ENCODE measurements at regions not wholly inside any gene's neighbourhood (a gene's known extent, or its start where the extent isn't known, plus 50 kb on each side); places are given as distances from the start of the nearest gene placed in this dataset.
"Not testable (repeated sequence)": the region's sequence is repeated elsewhere in the genome, so short reads cannot be mapped to it uniquely, and the experiment has no call there.

- TF ChIP-seq, protein P1, sequence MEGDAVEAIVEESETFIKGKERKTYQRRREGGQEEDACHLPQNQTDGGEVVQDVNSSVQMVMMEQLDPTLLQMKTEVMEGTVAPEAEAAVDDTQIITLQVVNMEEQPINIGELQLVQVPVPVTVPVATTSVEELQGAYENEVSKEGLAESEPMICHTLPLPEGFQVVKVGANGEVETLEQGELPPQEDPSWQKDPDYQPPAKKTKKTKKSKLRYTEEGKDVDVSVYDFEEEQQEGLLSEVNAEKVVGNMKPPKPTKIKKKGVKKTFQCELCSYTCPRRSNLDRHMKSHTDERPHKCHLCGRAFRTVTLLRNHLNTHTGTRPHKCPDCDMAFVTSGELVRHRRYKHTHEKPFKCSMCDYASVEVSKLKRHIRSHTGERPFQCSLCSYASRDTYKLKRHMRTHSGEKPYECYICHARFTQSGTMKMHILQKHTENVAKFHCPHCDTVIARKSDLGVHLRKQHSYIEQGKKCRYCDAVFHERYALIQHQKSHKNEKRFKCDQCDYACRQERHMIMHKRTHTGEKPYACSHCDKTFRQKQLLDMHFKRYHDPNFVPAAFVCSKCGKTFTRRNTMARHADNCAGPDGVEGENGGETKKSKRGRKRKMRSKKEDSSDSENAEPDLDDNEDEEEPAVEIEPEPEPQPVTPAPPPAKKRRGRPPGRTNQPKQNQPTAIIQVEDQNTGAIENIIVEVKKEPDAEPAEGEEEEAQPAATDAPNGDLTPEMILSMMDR (IDR thresholded peaks at IDR 0.05; ENCODE audit: insufficient read depth, low read depth, low read length) = no peak
- H3K4me3 ChIP-seq (ENCODE audit: low read depth, low read length) = no peak overlapping the region
- DNase-seq (ENCODE audit: low read depth) = no peak
Observed at GRCh38 chr3:194879126-194879877, 193.6 kb downstream of the FAM43A start.

DNA sequence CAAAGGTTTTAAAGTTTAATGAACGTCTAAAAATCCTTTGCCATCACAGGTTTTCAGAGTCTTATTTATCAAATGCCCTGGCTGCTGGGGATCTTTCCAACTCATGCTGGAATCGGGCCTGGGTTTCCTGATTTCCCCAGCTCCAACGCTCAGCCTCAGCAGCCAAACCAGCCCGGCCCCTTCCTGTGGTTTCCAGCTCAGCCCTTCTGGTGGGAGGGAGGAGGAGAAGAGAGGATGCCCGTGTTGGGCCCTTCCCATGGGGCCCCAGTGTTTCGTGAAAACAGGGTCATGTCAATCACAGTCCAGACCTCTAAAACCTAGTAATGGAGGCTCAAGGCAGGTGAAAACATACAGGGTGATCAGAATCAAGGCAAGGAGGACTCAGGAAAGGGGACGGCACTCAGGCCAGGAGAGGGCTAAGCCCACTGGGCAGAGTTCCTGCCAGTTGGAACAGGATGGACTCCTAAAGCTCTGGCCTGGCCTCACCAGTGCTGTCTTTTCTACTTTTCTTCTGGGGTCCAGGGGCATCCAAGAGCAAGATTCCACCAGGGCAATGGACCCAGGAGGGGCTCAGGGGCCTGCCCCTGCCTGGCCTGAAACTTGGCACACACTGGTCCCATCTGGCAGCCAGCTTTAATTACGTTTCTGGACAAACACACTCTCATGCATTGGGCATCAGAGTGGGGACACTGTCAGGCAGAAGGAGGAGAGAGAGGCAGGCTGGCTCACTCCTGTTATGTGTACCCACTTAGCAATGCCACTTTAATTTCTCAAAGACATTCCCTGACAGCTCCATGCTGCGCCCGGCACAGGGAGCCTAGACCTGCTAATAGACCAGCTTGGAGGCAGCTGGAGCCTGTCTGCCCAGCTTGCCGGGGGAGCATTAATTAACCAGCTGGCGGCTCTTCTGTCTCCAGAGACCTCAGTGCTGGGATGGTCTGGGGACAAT, 194.6 kb downstream of the FAM43A start:
- TF ChIP-seq, protein P1 (IDR thresholded peaks at IDR 0.05; ENCODE audit: insufficient read depth, low read depth, low read length) = no peak
- no peak overlapping the region for H3K4me3 ChIP-seq (ENCODE audit: low read depth, low read length)
- peak; percentile 5 for DNase-seq (ENCODE audit: low read depth)

DNA sequence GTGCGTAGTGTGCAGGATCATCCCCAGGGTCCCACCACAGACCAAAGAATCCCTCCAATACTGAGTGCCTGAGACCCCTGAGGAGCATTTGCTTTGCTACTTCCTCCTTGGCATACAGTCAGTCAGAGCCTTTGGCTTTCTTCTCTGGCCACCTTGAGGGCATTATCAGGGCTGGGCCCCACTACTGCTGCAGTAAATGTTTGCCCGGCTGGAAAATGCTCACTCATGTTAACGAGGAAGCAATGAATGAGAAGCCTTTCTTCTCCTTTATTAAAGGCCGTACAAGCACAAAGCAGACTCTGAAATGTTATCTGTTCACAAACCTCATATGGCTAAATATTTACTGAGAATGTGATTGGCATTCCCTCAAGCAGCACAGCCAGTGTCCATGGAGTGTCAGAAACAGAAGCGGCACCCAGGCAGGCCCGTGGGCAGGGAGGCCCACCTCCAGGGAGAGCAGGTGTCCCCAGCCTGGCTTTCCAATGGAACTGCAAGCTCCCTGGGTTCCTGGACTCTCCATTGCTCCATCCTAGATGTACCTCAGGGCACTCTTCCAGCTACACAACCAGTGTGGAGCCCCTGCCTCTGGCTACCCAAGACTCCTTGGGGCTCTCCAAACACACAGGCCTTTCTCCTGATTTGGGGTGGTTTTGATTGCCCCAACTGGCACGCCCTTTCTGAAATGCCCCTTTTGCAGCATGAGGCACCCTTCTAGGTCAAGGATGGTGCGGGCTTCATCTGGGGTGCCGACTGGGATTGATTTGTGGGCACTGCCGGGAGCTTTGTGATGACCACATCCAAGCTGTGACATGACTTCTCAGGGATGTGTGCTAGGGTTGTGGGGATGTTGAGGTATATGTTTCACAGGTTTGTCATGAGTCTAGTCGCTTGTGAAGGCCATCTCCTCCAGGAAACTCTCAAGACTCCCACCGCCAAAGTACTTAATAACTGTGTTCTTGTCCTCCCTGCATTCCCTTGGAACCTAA, 195.6 kb downstream of the FAM43A start:
- no peak for DNase-seq (ENCODE audit: low read depth)
- H3K4me3 ChIP-seq (ENCODE audit: low read depth, low read length) = no peak overlapping the region
- TF ChIP-seq, protein P1 (IDR thresholded peaks at IDR 0.05; ENCODE audit: insufficient read depth, low read depth, low read length) = no peak

GRCh38 chr3:194884649-194885315, 199.1 kb downstream of the FAM43A start:
- no peak for DNase-seq (ENCODE audit: low read depth)
- TF ChIP-seq, protein P1 (IDR thresholded peaks at IDR 0.05; ENCODE audit: insufficient read depth, low read depth, low read length) = no peak
- no peak overlapping the region for H3K4me3 ChIP-seq (ENCODE audit: low read depth, low read length)

- no peak overlapping the region for H3K4me3 ChIP-seq (ENCODE audit: low read depth, low read length)
- TF ChIP-seq, protein P1 (IDR thresholded peaks at IDR 0.05; ENCODE audit: insufficient read depth, low read depth, low read length) = no peak
Observed at GRCh38 chr3:194885766-194886165, 200.1 kb downstream of the FAM43A start.

GRCh38 chr3:194886836-194887235, 201.2 kb downstream of the FAM43A start:
- TF ChIP-seq, protein P1 (IDR thresholded peaks at IDR 0.05; ENCODE audit: insufficient read depth, low read depth, low read length) = no peak
- no peak for DNase-seq (ENCODE audit: low read depth)
- H3K4me3 ChIP-seq (ENCODE audit: low read depth, low read length) = no peak overlapping the region

More at GRCh38 chr3:194885766-194886165, 200.1 kb downstream of the FAM43A start:
- no peak for DNase-seq (ENCODE audit: low read depth)

GRCh38 chr3:194888062-194888461, 202.4 kb downstream of the FAM43A start:
- not testable (repeated sequence) for DNase-seq (ENCODE audit: low read depth); H3K4me3 ChIP-seq (ENCODE audit: low read depth, low read length)
